HCT116 (cell line): ENCODE measurements at regions not wholly inside any gene's neighbourhood (a gene's known extent, or its start where the extent isn't known, plus 50 kb on each side); places are given as distances from the start of the nearest gene placed in this dataset.

ENCODE experiments used
- EGR1 ChIP-seq: IDR thresholded peaks from 2 replicates; pipeline ENCODE4 v1.6.1; 2012; ENCODE audit warnings: low read depth
- EZH2 ChIP-seq: fragments of 200-600 bp; sonication (generic); IDR thresholded peaks from 2 replicates; pipeline ENCODE4 v1.6.1; 2017; ENCODE audit warnings: antibody characterized with exemption, mixed run types
- FOSL1 ChIP-seq: IDR thresholded peaks from 2 replicates; pipeline ENCODE4 v1.6.1; 2012; ENCODE audit warnings: low read depth
- JUND ChIP-seq: IDR thresholded peaks from 2 replicates; pipeline ENCODE4 v1.6.1; 2012
- POLR2AphosphoS5 ChIP-seq: IDR thresholded peaks from 2 replicates; pipeline ENCODE4 v1.6.1; 2011; ENCODE audit warnings: mild to moderate bottlenecking, low read depth, low read length, moderate library complexity
- SP1 ChIP-seq: IDR thresholded peaks from 2 replicates; pipeline ENCODE4 v1.6.1; 2012; ENCODE audit warnings: low read depth
- YY1 ChIP-seq: IDR thresholded peaks from 2 replicates; pipeline ENCODE4 v1.6.1; 2011; ENCODE audit warnings: low read length, low read depth, moderate library complexity, mild to moderate bottlenecking; ENCODE audit not compliant: insufficient replicate concordance; ENCODE audit errors: extremely low read depth
- ZNF274 ChIP-seq: fragments of 200-500 bp; sonication (Bioruptor generic); IDR thresholded peaks from 2 replicates; pipeline ENCODE4 v1.6.1; 2014; ENCODE audit warnings: mild to moderate bottlenecking, low read depth, low read length, inconsistent platforms
- TF ChIP-seq, protein P1 (sequence below), 3 experiments: fragments of 200-600 bp in 1 of 3; sonication (generic) in 1 of 3; IDR thresholded peaks in 2 of 3; conservative IDR thresholded peaks in 1 of 3; 2 replicates each; pipeline ENCODE4 v1.5.1; 2012 to 2017; ENCODE audit warnings: low read depth in 2 of 3, low read length in 2 of 3, antibody characterized with exemption in 1 of 3, borderline replicate concordance in 1 of 3, control low read depth in 1 of 3, mild to moderate bottlenecking in 1 of 3, mixed read lengths in 1 of 3, mixed run types in 1 of 3, moderate library complexity in 1 of 3; ENCODE audit not compliant: insufficient read depth in 1 of 3
- TF ChIP-seq, protein P2 (sequence below): IDR thresholded peaks from 2 replicates; pipeline ENCODE4 v1.6.1; 2012

DNA sequence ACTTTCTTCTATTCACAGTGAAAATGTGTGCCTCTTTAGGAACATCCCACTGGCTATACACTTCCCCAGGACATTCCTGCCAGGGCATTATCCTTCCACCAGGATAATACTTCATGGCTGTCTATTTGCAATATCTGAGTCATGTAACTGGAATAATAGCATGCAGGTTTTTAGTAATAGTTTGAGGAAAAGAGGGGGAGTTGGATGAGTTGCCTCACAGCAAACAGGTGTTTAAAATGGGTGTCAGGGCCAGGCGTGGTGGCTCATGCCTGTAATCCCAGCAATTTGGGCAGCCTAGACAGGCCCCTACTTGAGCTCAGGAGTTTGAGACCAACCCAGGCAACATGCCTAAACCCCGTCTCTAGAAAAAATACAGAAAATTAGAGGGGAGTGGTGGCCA, 585.9 kb downstream of the DIPK2A start:
- TF ChIP-seq, protein P1, sequence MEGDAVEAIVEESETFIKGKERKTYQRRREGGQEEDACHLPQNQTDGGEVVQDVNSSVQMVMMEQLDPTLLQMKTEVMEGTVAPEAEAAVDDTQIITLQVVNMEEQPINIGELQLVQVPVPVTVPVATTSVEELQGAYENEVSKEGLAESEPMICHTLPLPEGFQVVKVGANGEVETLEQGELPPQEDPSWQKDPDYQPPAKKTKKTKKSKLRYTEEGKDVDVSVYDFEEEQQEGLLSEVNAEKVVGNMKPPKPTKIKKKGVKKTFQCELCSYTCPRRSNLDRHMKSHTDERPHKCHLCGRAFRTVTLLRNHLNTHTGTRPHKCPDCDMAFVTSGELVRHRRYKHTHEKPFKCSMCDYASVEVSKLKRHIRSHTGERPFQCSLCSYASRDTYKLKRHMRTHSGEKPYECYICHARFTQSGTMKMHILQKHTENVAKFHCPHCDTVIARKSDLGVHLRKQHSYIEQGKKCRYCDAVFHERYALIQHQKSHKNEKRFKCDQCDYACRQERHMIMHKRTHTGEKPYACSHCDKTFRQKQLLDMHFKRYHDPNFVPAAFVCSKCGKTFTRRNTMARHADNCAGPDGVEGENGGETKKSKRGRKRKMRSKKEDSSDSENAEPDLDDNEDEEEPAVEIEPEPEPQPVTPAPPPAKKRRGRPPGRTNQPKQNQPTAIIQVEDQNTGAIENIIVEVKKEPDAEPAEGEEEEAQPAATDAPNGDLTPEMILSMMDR (IDR thresholded peaks at IDR 0.05 in 2 of 3, conservative IDR thresholded peaks at IDR 0.05 in 1 of 3; ENCODE audit: borderline replicate concordance in 1 of 3, insufficient read depth in 1 of 3, low read depth in 2 of 3, low read length in 2 of 3) = no peak
- TF ChIP-seq, protein P2, sequence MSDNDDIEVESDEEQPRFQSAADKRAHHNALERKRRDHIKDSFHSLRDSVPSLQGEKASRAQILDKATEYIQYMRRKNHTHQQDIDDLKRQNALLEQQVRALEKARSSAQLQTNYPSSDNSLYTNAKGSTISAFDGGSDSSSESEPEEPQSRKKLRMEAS = no peak
- TF ChIP-seq JUND (no peak), FOSL1 (no peak), ZNF274 (no peak), EGR1 (no peak), EZH2 (no peak), POLR2AphosphoS5 (no peak), SP1 (no peak), YY1 (no peak)
